Activated T-cell treated with anti-CD3 and anti-CD28 coated beads for 48 hours (primary cell): ENCODE measurements at regions not wholly inside any gene's neighbourhood (a gene's known extent, or its start where the extent isn't known, plus 50 kb on each side); places are given as distances from the start of the nearest gene placed in this dataset.
A peak's percentile ranks its signal among the peaks of the same experiment; 100 is the strongest.
"Not testable (repeated sequence)": the region's sequence is repeated elsewhere in the genome, so short reads cannot be mapped to it uniquely, and the experiment has no call there.

ENCODE experiments used
- DNase-seq: peaks from one replicate; pipeline ENCODE4 v3.0.0-alpha.2; 2020; ENCODE audit warnings: low read depth

- DNase-seq = no peak
These were observed 78.2 kb upstream of the TRPM1 start for GRCh38 chr15:31179693-31180092.

- DNase-seq = no peak
These were observed 91.8 kb upstream of the TRPM1 start for GRCh38 chr15:31193291-31193690.

- DNase-seq = no peak
These were observed 94.3 kb upstream of the TRPM1 start for GRCh38 chr15:31195871-31196270.

- DNase-seq = peak; percentile 45
These were observed 96.2 kb upstream of the TRPM1 start for GRCh38 chr15:31197497-31198414.

- peak; percentile 44 for DNase-seq
These were observed 99.2 kb upstream of the TRPM1 start for GRCh38 chr15:31200735-31201151.

GRCh38 chr15:31202953-31203352 is 101.4 kb upstream of the TRPM1 start:
- no peak for DNase-seq

GRCh38 chr15:31203999-31204398 is 102.5 kb upstream of the TRPM1 start:
- no peak for DNase-seq

GRCh38 chr15:31206386-31207181 is 105.1 kb upstream of the TRPM1 start:
- no peak for DNase-seq

- DNase-seq = no peak
These were observed 105.7 kb upstream of the TRPM1 start for GRCh38 chr15:31207246-31207645.

- DNase-seq = not testable (repeated sequence)
These were observed 106.3 kb upstream of the TRPM1 start for GRCh38 chr15:31207861-31208260.

GRCh38 chr15:31208817-31209216 is 107.3 kb upstream of the TRPM1 start:
- DNase-seq = no peak

- DNase-seq = no peak
These were observed 109.8 kb upstream of the TRPM1 start for GRCh38 chr15:31211353-31211752.

- no peak for DNase-seq
These were observed 111.0 kb upstream of the TRPM1 start for GRCh38 chr15:31212326-31213080.

- no peak for DNase-seq
These were observed 112.3 kb upstream of the KLF13 start for GRCh38 chr15:31214158-31214863.

- no peak for DNase-seq
These were observed 111.7 kb upstream of the KLF13 start for GRCh38 chr15:31214864-31215489.

- peak; percentile 82 for DNase-seq
These were observed 111.0 kb upstream of the KLF13 start for GRCh38 chr15:31215490-31216214.

- peak; percentile 27 for DNase-seq
These were observed 110.3 kb upstream of the KLF13 start for GRCh38 chr15:31216215-31216911.

GRCh38 chr15:31217067-31217466 is 109.6 kb upstream of the KLF13 start:
- DNase-seq = no peak

GRCh38 chr15:31217566-31218270 is 108.9 kb upstream of the KLF13 start:
- no peak for DNase-seq
